ENCODE measurements at regions not wholly inside any gene's neighbourhood (a gene's known extent, or its start where the extent isn't known, plus 50 kb on each side); places are given as distances from the start of the nearest gene placed in this dataset.

GRCh38 chr9:106752581-106752980, 110.4 kb upstream of the ZNF462 start:
- TF ChIP-seq KAT7 (CRISPR knock-in tag; IDR thresholded peaks at IDR 0.05; ENCODE audit: borderline replicate concordance) (no peak), AFF4 (CRISPR knock-in tag; IDR thresholded peaks at IDR 0.05; ENCODE audit: borderline replicate concordance) (no peak), CTCF (IDR thresholded peaks at IDR 0.05) (no peak), MAX (CRISPR knock-in tag; IDR thresholded peaks at IDR 0.05) (no peak), CREB1 (CRISPR knock-in tag; IDR thresholded peaks at IDR 0.05) (no peak), MLX (CRISPR knock-in tag; IDR thresholded peaks at IDR 0.05) (no peak), SP1 (CRISPR knock-in tag; conservative IDR thresholded peaks at IDR 0.05) (no peak), USF1 (CRISPR knock-in tag; IDR thresholded peaks at IDR 0.05) (no peak), EMX1 (CRISPR knock-in tag; IDR thresholded peaks at IDR 0.05) (no peak), JAZF1 (CRISPR knock-in tag; IDR thresholded peaks at IDR 0.05) (no peak), E2F4 (CRISPR knock-in tag; IDR thresholded peaks at IDR 0.05; ENCODE audit: borderline replicate concordance, low read depth) (no peak), FOXP1 (CRISPR knock-in tag; IDR thresholded peaks at IDR 0.05; ENCODE audit: borderline replicate concordance) (no peak), E2F1 (CRISPR knock-in tag; IDR thresholded peaks at IDR 0.05) (no peak), NR3C1 (CRISPR knock-in tag; conservative IDR thresholded peaks at IDR 0.05; ENCODE audit: low read depth) (no peak)

Measured in WTC11 (cell line).